ENCODE measurements at regions not wholly inside any gene's neighbourhood (a gene's known extent, or its start where the extent isn't known, plus 50 kb on each side); places are given as distances from the start of the nearest gene placed in this dataset.
A peak's percentile ranks its signal among the peaks of the same experiment; 100 is the strongest.

DNA sequence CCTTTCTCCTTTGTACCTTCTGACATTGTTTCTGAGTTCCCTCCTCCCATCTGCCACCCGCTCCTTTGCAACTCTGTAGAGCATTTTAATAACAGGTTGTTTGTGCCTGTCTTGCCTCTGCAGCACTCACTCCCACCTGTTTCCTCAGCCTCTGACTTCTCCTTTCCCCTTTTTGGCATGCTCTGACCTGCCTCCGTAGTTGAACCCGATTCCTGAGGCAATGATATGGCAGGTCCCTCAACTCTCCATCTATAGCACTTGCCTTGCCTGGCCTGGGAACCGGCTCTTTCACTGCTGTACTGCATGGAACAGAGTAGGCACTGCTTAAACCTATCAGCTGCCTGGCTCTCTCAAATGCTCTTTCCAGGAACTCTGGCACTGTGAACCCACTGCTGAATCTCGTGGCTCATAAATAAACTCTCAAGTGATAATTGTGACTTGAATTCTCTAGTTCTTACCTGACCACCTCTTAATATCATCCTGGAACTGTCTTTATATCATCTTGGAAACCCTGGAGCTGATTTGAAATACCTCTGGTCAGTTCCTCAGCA is 50.3 kb downstream of the UTRN start:
- Histone ChIP-seq H3K4me1 (ENCODE audit: insufficient read depth, low read length) (peaks cover 13% of the 10 kb centered on the region), H3K27ac (ENCODE audit: low read depth, low read length) (no peak overlapping the region), H3K79me2 (ENCODE audit: insufficient read depth, low read length) (peaks cover 93% of the 10 kb centered on the region), H3K9me3 (ENCODE audit: low read depth, low read length) (no peaks in the 10 kb centered on the region), H4K20me1 (ENCODE audit: insufficient read depth, low read length) (peaks cover 26% of the 10 kb centered on the region), H3K4me2 (ENCODE audit: insufficient read depth, low read length) (no peak overlapping the region), H3K4me3 (ENCODE audit: insufficient read depth, low read length) (no peak overlapping the region), H2AFZ (ENCODE audit: low read length) (no peak overlapping the region), H3K36me3 (ENCODE audit: insufficient read depth, low read length) (no peaks in the 10 kb centered on the region), H3K27me3 (ENCODE audit: insufficient read depth, low read length) (no peaks in the 10 kb centered on the region)
- TF ChIP-seq, protein P1, sequence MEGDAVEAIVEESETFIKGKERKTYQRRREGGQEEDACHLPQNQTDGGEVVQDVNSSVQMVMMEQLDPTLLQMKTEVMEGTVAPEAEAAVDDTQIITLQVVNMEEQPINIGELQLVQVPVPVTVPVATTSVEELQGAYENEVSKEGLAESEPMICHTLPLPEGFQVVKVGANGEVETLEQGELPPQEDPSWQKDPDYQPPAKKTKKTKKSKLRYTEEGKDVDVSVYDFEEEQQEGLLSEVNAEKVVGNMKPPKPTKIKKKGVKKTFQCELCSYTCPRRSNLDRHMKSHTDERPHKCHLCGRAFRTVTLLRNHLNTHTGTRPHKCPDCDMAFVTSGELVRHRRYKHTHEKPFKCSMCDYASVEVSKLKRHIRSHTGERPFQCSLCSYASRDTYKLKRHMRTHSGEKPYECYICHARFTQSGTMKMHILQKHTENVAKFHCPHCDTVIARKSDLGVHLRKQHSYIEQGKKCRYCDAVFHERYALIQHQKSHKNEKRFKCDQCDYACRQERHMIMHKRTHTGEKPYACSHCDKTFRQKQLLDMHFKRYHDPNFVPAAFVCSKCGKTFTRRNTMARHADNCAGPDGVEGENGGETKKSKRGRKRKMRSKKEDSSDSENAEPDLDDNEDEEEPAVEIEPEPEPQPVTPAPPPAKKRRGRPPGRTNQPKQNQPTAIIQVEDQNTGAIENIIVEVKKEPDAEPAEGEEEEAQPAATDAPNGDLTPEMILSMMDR (IDR thresholded peaks at IDR 0.05; ENCODE audit: extremely low read depth, low read depth, low read length) = no peak
- DNase-seq (ENCODE audit: insufficient read length, low spot score, missing footprints) = no peak

DNA sequence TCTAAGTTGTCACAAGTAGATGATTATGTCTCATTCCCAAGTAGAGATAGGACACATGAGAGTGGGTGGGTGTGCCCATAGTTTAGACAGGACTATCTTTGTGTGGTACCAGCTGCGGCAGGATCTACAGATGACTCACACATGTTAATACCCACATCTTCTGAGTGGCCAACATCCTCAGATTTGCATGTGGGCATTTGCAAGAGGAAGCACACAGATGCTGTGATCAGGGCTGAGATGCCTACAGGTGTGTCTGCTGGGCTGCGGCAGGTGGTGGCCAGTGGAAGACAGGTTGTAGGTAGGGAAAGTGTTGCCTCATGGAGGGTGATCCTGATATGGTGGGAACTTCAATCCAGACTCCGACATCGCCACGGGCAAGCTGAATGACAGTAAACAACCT is 50.8 kb downstream of the UTRN start:
- H3K27me3 ChIP-seq (ENCODE audit: insufficient read depth, low read length) = no peaks in the 10 kb centered on the region
- no peak overlapping the region for H3K4me3 ChIP-seq (ENCODE audit: insufficient read depth, low read length)
- no peak for DNase-seq (ENCODE audit: insufficient read length, low spot score, missing footprints)
- H3K36me3 ChIP-seq (ENCODE audit: insufficient read depth, low read length) = no peaks in the 10 kb centered on the region
- TF ChIP-seq, protein P1 (IDR thresholded peaks at IDR 0.05; ENCODE audit: extremely low read depth, low read depth, low read length) = no peak
- H3K9me3 ChIP-seq (ENCODE audit: low read depth, low read length) = no peaks in the 10 kb centered on the region
- H3K79me2 ChIP-seq (ENCODE audit: insufficient read depth, low read length) = peaks cover 93% of the 10 kb centered on the region
- H3K4me2 ChIP-seq (ENCODE audit: insufficient read depth, low read length) = no peak overlapping the region
- H3K27ac ChIP-seq (ENCODE audit: low read depth, low read length) = no peak overlapping the region
- peaks cover 26% of the 10 kb centered on the region for H4K20me1 ChIP-seq (ENCODE audit: insufficient read depth, low read length)
- H2AFZ ChIP-seq (ENCODE audit: low read length) = no peak overlapping the region
- H3K4me1 ChIP-seq (ENCODE audit: insufficient read depth, low read length) = peaks cover 13% of the 10 kb centered on the region

DNA sequence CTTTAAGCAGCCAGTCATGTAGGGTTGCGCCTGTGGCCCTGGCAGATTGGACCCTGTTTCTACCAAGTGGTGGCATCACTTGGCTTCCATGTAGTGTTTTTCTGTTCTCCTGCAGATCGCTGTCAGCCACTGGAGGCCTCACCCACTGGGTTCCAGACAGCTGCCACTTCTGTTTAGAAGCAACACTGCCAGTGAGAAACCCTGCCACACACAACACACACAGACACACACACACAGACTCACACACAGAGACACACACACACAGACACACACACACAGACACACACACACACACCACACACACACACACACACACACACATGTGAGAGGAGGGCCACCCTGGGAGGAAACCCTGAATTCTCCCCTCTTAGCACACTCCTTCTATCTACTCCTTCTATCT is 51.8 kb downstream of the UTRN start:
- no peaks in the 10 kb centered on the region for H3K36me3 ChIP-seq (ENCODE audit: insufficient read depth, low read length)
- DNase-seq (ENCODE audit: insufficient read length, low spot score, missing footprints) = no peak
- H3K27me3 ChIP-seq (ENCODE audit: insufficient read depth, low read length) = no peaks in the 10 kb centered on the region
- peaks cover 9% of the 10 kb centered on the region for H3K4me1 ChIP-seq (ENCODE audit: insufficient read depth, low read length)
- H3K4me2 ChIP-seq (ENCODE audit: insufficient read depth, low read length) = peak overlapping the region; percentile 21
- peaks cover 23% of the 10 kb centered on the region for H4K20me1 ChIP-seq (ENCODE audit: insufficient read depth, low read length)
- H3K4me3 ChIP-seq (ENCODE audit: insufficient read depth, low read length) = no peak overlapping the region
- peaks cover 93% of the 10 kb centered on the region for H3K79me2 ChIP-seq (ENCODE audit: insufficient read depth, low read length)
- no peak overlapping the region for H3K27ac ChIP-seq (ENCODE audit: low read depth, low read length)
- no peak overlapping the region for H2AFZ ChIP-seq (ENCODE audit: low read length)
- H3K9me3 ChIP-seq (ENCODE audit: low read depth, low read length) = no peaks in the 10 kb centered on the region
- TF ChIP-seq, protein P1 (IDR thresholded peaks at IDR 0.05; ENCODE audit: extremely low read depth, low read depth, low read length) = no peak

DNA sequence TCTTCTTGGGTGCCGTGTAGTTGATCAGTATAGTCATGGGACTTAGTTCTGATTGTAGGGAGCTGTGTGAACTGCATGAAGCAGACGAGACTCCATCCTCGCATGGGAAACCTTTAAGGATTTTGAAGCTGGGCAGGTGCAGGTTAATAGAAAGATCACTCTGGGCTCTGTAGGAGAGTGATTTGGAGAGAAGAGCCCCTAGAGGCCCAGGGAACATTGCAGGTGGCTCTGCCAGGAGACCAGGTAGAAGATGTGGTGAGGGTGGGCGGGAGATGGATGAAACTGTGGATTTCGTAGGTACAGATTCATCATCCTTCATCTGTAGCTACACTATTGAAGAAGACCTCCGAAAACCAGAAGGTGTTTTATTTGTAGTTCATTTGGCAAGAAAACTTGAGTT is 53.3 kb downstream of the UTRN start:
- DNase-seq (ENCODE audit: insufficient read length, low spot score, missing footprints) = no peak
- Histone ChIP-seq H3K4me2 (ENCODE audit: insufficient read depth, low read length) (no peak overlapping the region), H3K4me3 (ENCODE audit: insufficient read depth, low read length) (no peak overlapping the region), H3K27me3 (ENCODE audit: insufficient read depth, low read length) (no peaks in the 10 kb centered on the region), H3K27ac (ENCODE audit: low read depth, low read length) (no peak overlapping the region), H3K79me2 (ENCODE audit: insufficient read depth, low read length) (peaks cover 97% of the 10 kb centered on the region), H3K36me3 (ENCODE audit: insufficient read depth, low read length) (no peaks in the 10 kb centered on the region), H3K9me3 (ENCODE audit: low read depth, low read length) (no peaks in the 10 kb centered on the region), H3K4me1 (ENCODE audit: insufficient read depth, low read length) (peaks cover 9% of the 10 kb centered on the region), H2AFZ (ENCODE audit: low read length) (no peak overlapping the region), H4K20me1 (ENCODE audit: insufficient read depth, low read length) (peaks cover 15% of the 10 kb centered on the region)
- TF ChIP-seq, protein P1 (IDR thresholded peaks at IDR 0.05; ENCODE audit: extremely low read depth, low read depth, low read length) = no peak

Data from osteoblast (primary cell).